Caco-2 (cell line): ENCODE measurements at regions not wholly inside any gene's neighbourhood (a gene's known extent, or its start where the extent isn't known, plus 50 kb on each side); places are given as distances from the start of the nearest gene placed in this dataset.
"Not testable (repeated sequence)": the region's sequence is repeated elsewhere in the genome, so short reads cannot be mapped to it uniquely, and the experiment has no call there.

ENCODE experiments used
- BruUV-seq: library from RNA; stranded (reverse); fragments of 400-500 nt; replicated peaks from 2 replicates; lab custom pipeline; 2021; lab: Mats Ljungman, UMichigan
- CTCF ChIA-PET: fragments of 300-600 bp; sonication (Branson Sonifier 250); formaldehyde crosslinking; loops from one replicate; lab custom pipeline; 2022; ENCODE audit warnings: antibody characterized with exemption; lab: Charles Lee
- POLR2A ChIA-PET: fragments of 300-600 bp; sonication (Branson Sonifier 250); formaldehyde crosslinking; loops from one replicate; lab custom pipeline; 2022; ENCODE audit warnings: antibody characterized with exemption; lab: Charles Lee
- DNase-seq, 2 experiments: peaks; one replicate each; pipeline versions ENCODE4 v3.0.0 to v3.0.0-alpha.2; 2020 to 2022
- H3K27me3 ChIP-seq: replicated peaks from 2 replicates; pipeline ENCODE4 v1.6.0; 2011; ENCODE audit warnings: low read length; ENCODE audit not compliant: control insufficient read depth, insufficient read depth
- H3K36me3 ChIP-seq: 2 replicates; pipeline ENCODE4 v1.5.1; 2011; ENCODE audit warnings: low read length; ENCODE audit not compliant: control insufficient read depth, insufficient read depth
- H3K4me1 ChIP-seq: fragments of 250-450 bp; sonication (Bioruptor Pico); 2 replicates; pipeline ENCODE4 v1.5.1; 2020; ENCODE audit warnings: mild to moderate bottlenecking
- H3K4me3 ChIP-seq: 2 replicates; pipeline ENCODE4 v1.5.1; 2011; ENCODE audit warnings: low read depth, mild to moderate bottlenecking, control low read depth, low read length
- H3K9me3 ChIP-seq: fragments of 250-450 bp; sonication (Bioruptor Pico); 2 replicates; pipeline ENCODE4 v1.5.1; 2020; ENCODE audit warnings: mild to moderate bottlenecking, moderate library complexity
- H3K27ac Mint-ChIP-seq: one replicate; pipeline ENCODE4 v1.8.0; 2022; ENCODE audit warnings: mixed read lengths; ENCODE audit not compliant: unreplicated experiment
- H3K27me3 Mint-ChIP-seq: one replicate; pipeline ENCODE4 v1.8.0; 2022; ENCODE audit warnings: mixed read lengths; ENCODE audit not compliant: insufficient read depth, unreplicated experiment
- H3K36me3 Mint-ChIP-seq: one replicate; pipeline ENCODE4 v1.8.0; 2022; ENCODE audit warnings: mild to moderate bottlenecking, mixed read lengths; ENCODE audit not compliant: insufficient read depth, unreplicated experiment
- H3K4me1 Mint-ChIP-seq: one replicate; pipeline ENCODE4 v1.8.0; 2022; ENCODE audit warnings: low read depth, mixed read lengths; ENCODE audit not compliant: unreplicated experiment
- H3K4me3 Mint-ChIP-seq: one replicate; pipeline ENCODE4 v1.8.0; 2022; ENCODE audit warnings: mild to moderate bottlenecking, moderate library complexity, mixed read lengths; ENCODE audit not compliant: unreplicated experiment
- H3K9me3 Mint-ChIP-seq: one replicate; pipeline ENCODE4 v1.8.0; 2022; ENCODE audit warnings: mixed read lengths; ENCODE audit not compliant: unreplicated experiment
- intact Hi-C: fragments of 100-400 bp; cut with micrococcal nuclease; formaldehyde crosslinking; loops from one replicate; pipeline ENCODE4 v1.10.0; 2022; ENCODE audit not compliant: unreplicated experiment
- TF ChIP-seq, protein P1 (sequence below), 2 experiments: fragments of 200-600 bp in 1 of 2; IDR thresholded peaks; 1 replicate in 1 of 2; 2 replicates in 1 of 2; pipeline versions ENCODE4 v1.5.1 to v1.8.0; 2011 to 2022; ENCODE audit warnings: antibody characterized with exemption in 1 of 2, control low read depth in 1 of 2, inconsistent platforms in 1 of 2, low read depth in 1 of 2, low read length in 1 of 2, mild to moderate bottlenecking in 1 of 2, moderate library complexity in 1 of 2; ENCODE audit not compliant: insufficient read depth in 1 of 2, severe bottlenecking in 1 of 2, unreplicated experiment in 1 of 2

DNA sequence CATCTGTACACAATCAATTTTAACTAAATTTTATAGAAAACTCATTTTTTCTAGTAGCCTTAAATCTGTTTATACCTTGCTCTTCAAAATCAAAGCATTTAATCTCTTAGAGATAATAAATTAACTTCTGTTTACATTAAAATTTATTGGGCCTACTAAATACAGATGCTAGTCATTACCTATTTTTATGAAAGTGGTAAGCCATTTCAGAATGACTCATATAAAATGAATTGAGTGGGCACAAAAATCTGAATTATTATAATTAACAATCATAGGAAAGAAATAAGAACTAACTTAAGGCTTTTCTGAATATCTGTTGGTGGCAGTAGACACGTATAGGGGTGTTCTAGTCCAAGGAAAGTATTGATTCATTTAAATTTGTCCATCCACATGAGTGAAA is 157.9 kb downstream of the KCNJ2 start:
- Mint-ChIP-seq H3K27me3 (no peaks in the 10 kb centered on the region), H3K4me1 (no peaks in the 10 kb centered on the region), H3K9me3 (no peaks in the 10 kb centered on the region), H3K27ac (no peak overlapping the region), H3K4me3 (no peak overlapping the region), H3K36me3 (no peaks in the 10 kb centered on the region)
- Histone ChIP-seq H3K4me3 (no peak overlapping the region), H3K27me3 (no peaks in the 10 kb centered on the region), H3K9me3 (no peaks in the 10 kb centered on the region; the same call in 1 of the 2 replicates), H3K36me3 (no peaks in the 10 kb centered on the region), H3K4me1 (no peaks in the 10 kb centered on the region)
- TF ChIP-seq, protein P1, sequence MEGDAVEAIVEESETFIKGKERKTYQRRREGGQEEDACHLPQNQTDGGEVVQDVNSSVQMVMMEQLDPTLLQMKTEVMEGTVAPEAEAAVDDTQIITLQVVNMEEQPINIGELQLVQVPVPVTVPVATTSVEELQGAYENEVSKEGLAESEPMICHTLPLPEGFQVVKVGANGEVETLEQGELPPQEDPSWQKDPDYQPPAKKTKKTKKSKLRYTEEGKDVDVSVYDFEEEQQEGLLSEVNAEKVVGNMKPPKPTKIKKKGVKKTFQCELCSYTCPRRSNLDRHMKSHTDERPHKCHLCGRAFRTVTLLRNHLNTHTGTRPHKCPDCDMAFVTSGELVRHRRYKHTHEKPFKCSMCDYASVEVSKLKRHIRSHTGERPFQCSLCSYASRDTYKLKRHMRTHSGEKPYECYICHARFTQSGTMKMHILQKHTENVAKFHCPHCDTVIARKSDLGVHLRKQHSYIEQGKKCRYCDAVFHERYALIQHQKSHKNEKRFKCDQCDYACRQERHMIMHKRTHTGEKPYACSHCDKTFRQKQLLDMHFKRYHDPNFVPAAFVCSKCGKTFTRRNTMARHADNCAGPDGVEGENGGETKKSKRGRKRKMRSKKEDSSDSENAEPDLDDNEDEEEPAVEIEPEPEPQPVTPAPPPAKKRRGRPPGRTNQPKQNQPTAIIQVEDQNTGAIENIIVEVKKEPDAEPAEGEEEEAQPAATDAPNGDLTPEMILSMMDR (IDR thresholded peaks at IDR 0.05; ENCODE audit: insufficient read depth in 1 of 2, low read depth in 1 of 2, low read length in 1 of 2, severe bottlenecking in 1 of 2, unreplicated experiment in 1 of 2), result no peak
- BruUV-seq, result no TSS peak
- ChIA-PET CTCF (no interaction called here), POLR2A (no interaction called here)
- no peak for DNase-seq
- intact Hi-C loops, result no loop called here

DNA sequence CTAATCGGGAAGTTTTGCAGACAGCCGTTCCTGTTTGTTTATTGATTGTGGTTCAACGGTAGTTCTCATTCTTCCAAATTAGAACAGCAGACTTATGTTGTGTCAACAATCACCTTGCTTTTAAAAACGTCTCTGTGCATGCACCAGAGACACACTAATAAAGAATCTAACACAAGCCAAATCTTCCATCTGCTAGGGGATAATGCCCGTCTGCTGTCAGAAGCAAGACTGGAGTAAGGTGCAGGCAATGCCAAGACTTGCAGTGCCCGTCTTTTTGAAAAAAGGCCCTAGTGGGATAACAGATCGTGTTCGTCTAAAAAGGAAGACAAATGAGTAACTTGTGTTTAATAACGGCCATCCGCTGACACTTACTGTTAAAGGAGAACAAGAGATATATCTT is 158.4 kb downstream of the KCNJ2 start:
- DNase-seq, result no peak
- H3K4me3 ChIP-seq, result no peak overlapping the region
- H3K9me3 Mint-ChIP-seq, result no peaks in the 10 kb centered on the region
- intact Hi-C loops, result no loop called here
- H3K4me1 Mint-ChIP-seq, result no peaks in the 10 kb centered on the region
- no peak overlapping the region for H3K27ac Mint-ChIP-seq
- POLR2A ChIA-PET, result no interaction called here
- TF ChIP-seq, protein P1 (IDR thresholded peaks at IDR 0.05; ENCODE audit: insufficient read depth in 1 of 2, low read depth in 1 of 2, low read length in 1 of 2, severe bottlenecking in 1 of 2, unreplicated experiment in 1 of 2), result no peak
- no peak overlapping the region for H3K4me3 Mint-ChIP-seq
- H3K27me3 ChIP-seq, result no peaks in the 10 kb centered on the region
- H3K9me3 ChIP-seq, result no peaks in the 10 kb centered on the region; the same call in 1 of the 2 replicates
- no peaks in the 10 kb centered on the region for H3K27me3 Mint-ChIP-seq
- H3K36me3 ChIP-seq, result no peaks in the 10 kb centered on the region
- BruUV-seq, result no TSS peak
- CTCF ChIA-PET, result no interaction called here
- no peaks in the 10 kb centered on the region for H3K36me3 Mint-ChIP-seq
- no peaks in the 10 kb centered on the region for H3K4me1 ChIP-seq

DNA sequence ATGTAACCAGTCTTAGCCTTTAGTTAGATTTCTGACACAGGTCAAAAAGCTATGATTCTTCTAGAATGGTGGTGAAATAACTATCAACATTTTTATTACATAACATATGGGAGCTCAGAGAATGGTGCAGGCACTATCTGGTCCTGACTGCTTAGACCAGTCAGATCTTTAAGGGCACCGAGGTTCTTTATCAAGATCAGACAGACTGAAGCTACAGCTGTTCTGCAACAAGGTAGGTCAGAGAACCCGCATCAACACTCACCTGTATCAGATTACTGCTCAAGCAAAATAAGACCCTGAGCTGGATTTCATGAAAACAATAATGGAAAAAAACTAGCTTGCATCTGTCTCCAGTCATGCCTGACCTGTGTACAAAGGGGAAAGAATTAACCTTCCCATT is 160.4 kb downstream of the KCNJ2 start:
- H3K4me3 Mint-ChIP-seq, result no peak overlapping the region
- no peaks in the 10 kb centered on the region for H3K4me1 Mint-ChIP-seq
- Histone ChIP-seq H3K36me3 (no peaks in the 10 kb centered on the region), H3K4me3 (no peak overlapping the region), H3K9me3 (no peaks in the 10 kb centered on the region; the same call in 1 of the 2 replicates), H3K4me1 (no peaks in the 10 kb centered on the region), H3K27me3 (no peaks in the 10 kb centered on the region)
- H3K36me3 Mint-ChIP-seq, result no peaks in the 10 kb centered on the region
- no peaks in the 10 kb centered on the region for H3K27me3 Mint-ChIP-seq
- no peak overlapping the region for H3K27ac Mint-ChIP-seq
- intact Hi-C loops, result no loop called here
- POLR2A ChIA-PET, result no interaction called here
- TF ChIP-seq, protein P1 (IDR thresholded peaks at IDR 0.05; ENCODE audit: insufficient read depth in 1 of 2, low read depth in 1 of 2, low read length in 1 of 2, severe bottlenecking in 1 of 2, unreplicated experiment in 1 of 2), result no peak
- DNase-seq, result no peak
- CTCF ChIA-PET, result no interaction called here
- no peaks in the 10 kb centered on the region for H3K9me3 Mint-ChIP-seq
- no TSS peak for BruUV-seq

DNA sequence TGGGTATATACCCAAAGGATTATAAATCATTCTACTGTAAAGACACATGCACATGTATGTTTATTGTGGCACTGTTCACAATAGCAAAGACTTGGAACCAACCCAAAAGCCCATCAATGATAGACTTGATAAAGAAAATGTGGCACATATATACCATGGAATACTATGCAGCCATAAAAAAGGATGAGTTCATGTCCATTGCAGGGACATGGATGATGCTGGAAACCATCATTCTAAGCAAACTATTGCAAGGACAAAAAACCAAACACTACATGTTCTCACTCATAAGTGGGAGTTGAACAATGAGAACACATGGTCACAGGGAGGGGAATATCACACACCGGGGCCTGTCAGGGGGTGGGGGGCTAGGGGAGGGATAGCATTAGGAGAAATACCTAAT is 161.7 kb downstream of the KCNJ2 start:
- H3K27ac Mint-ChIP-seq, CTCF ChIA-PET, H3K36me3 Mint-ChIP-seq, H3K4me3 ChIP-seq, H3K4me3 Mint-ChIP-seq, H3K4me1 Mint-ChIP-seq, intact Hi-C loops, H3K9me3 Mint-ChIP-seq, H3K27me3 Mint-ChIP-seq, H3K9me3 ChIP-seq, BruUV-seq, POLR2A ChIA-PET, DNase-seq, H3K4me1 ChIP-seq, H3K27me3 ChIP-seq, H3K36me3 ChIP-seq: not testable (repeated sequence)
